BLaER1 (cell line): ENCODE measurements at regions not wholly inside any gene's neighbourhood (a gene's known extent, or its start where the extent isn't known, plus 50 kb on each side); places are given as distances from the start of the nearest gene placed in this dataset.

Experiments
- H3K27ac ChIP-seq: shearing (Covaris generic); formaldehyde crosslinking; 2 replicates; pipeline ENCODE4 v1.8.1; 2022
- H3K27me3 ChIP-seq: shearing (Covaris generic); formaldehyde crosslinking; 2 replicates; pipeline ENCODE4 v1.8.1; 2022
- H3K36me3 ChIP-seq: shearing (Covaris generic); formaldehyde crosslinking; 2 replicates; pipeline ENCODE4 v1.8.1; 2022
- H3K4me1 ChIP-seq: shearing (Covaris generic); formaldehyde crosslinking; 2 replicates; pipeline ENCODE4 v1.8.1; 2022
- H3K4me2 ChIP-seq: shearing (Covaris generic); formaldehyde crosslinking; 2 replicates; pipeline ENCODE4 v1.8.1; 2022
- H3K4me3 ChIP-seq: shearing (Covaris generic); formaldehyde crosslinking; 2 replicates; pipeline ENCODE4 v1.8.1; 2022
- H3K9ac ChIP-seq: shearing (Covaris generic); formaldehyde crosslinking; 2 replicates; pipeline ENCODE4 v1.8.1; 2022
- H3K9me3 ChIP-seq: shearing (Covaris generic); formaldehyde crosslinking; 2 replicates; pipeline ENCODE4 v1.8.1; 2022
- H4K20me1 ChIP-seq: shearing (Covaris generic); formaldehyde crosslinking; 2 replicates; pipeline ENCODE4 v1.8.1; 2022
- Cebpa-rat ChIP-seq: shearing (Covaris generic); IDR thresholded peaks from 2 replicates; pipeline ENCODE4 v1.8.1; 2022

DNA sequence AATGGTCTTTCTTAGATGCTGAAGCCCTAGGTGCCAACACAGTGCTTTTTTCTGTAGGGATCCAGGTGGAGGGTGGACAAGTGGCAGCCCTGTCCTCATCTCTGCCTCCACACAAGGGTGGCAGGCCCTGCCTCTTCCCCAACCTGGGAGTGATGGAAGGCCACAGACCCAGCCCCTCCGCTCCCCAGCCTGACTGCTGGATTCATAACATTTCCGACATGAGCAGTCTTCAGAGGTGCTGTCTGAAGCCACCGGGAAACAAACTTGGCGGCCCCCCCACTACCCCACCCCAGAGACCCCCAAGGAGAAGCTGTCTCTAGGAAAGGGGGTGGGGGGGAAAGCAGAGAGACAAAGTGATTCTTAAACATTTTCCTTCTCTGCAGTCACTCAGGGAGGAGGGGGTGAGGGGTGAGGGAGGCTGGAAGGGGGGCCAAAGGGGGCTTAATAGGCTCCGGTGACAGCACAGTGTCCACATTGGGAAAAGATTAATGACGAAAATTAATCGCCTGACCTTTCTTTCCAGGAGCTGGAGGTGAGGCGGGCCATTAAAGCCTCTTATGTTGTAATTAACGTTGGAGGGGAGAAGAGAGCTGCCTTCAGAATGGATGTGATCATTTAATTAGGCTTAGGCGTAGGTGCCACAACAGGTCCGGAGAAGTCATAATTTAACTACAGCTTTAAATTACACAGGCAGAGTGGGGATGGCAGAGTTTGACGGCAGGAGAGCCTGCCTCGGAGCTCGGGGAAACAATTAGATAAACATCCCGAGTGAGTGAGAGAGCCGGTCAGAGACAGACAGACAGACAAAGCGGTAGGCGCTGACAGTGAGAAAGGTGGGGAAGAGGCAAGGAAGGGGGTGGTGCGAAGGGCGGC is 76.8 kb upstream of the FOXP4 start:
- H3K9ac ChIP-seq = no peak overlapping the region
- peaks cover 20% of the 10 kb centered on the region for H3K27me3 ChIP-seq
- TF ChIP-seq Cebpa-rat = no peak
- H3K4me3 ChIP-seq = no peak overlapping the region
- H3K27ac ChIP-seq = no peak overlapping the region
- H3K4me1 ChIP-seq = peaks cover 58% of the 10 kb centered on the region
- no peaks in the 10 kb centered on the region for H3K36me3 ChIP-seq
- no peaks in the 10 kb centered on the region for H4K20me1 ChIP-seq
- peak overlapping the region; percentile 95 for H3K4me2 ChIP-seq
- H3K9me3 ChIP-seq = no peaks in the 10 kb centered on the region

DNA sequence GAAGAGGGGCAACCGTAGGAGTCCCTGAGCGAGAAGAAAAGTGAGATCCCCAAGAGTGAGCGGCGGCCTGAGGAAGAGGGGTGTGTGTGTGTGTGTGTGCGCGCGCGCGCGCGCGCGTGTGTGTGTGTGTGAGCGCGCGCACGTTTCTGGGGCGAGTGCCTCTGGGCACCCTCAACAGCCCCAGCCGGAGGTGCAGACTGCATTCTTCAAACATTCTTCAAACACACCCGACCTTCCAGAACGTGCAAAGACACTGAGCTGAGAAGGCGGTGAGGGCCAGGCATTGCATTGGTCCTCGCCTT is 76.2 kb upstream of the FOXP4 start:
- Histone ChIP-seq H4K20me1 (no peaks in the 10 kb centered on the region), H3K27me3 (peaks cover 20% of the 10 kb centered on the region), H3K4me2 (peak overlapping the region; percentile 95), H3K9ac (no peak overlapping the region), H3K4me1 (peaks cover 59% of the 10 kb centered on the region), H3K4me3 (no peak overlapping the region), H3K27ac (no peak overlapping the region), H3K36me3 (no peaks in the 10 kb centered on the region), H3K9me3 (no peaks in the 10 kb centered on the region)
- TF ChIP-seq Cebpa-rat = no peak

- TF ChIP-seq Cebpa-rat = no peak
- peaks cover 59% of the 10 kb centered on the region for H3K4me1 ChIP-seq
- no peak overlapping the region for H3K27ac ChIP-seq
- H3K9ac ChIP-seq = no peak overlapping the region
- H3K4me3 ChIP-seq = no peak overlapping the region
- H3K36me3 ChIP-seq = no peaks in the 10 kb centered on the region
- H3K27me3 ChIP-seq = peaks cover 20% of the 10 kb centered on the region
- H4K20me1 ChIP-seq = no peaks in the 10 kb centered on the region
- H3K9me3 ChIP-seq = no peaks in the 10 kb centered on the region
- peak overlapping the region; percentile 95 for H3K4me2 ChIP-seq
These were observed 75.7 kb upstream of the FOXP4 start for GRCh38 chr6:41470331-41471063.

GRCh38 chr6:41471064-41471895 is 74.9 kb upstream of the FOXP4 start:
- Histone ChIP-seq H3K9me3 (no peaks in the 10 kb centered on the region), H3K4me3 (no peak overlapping the region), H3K4me2 (peak overlapping the region; percentile 95), H3K9ac (no peak overlapping the region), H3K36me3 (no peaks in the 10 kb centered on the region), H3K27ac (peak overlapping the region; percentile 90; the same call in 1 of the 2 replicates), H4K20me1 (no peaks in the 10 kb centered on the region), H3K4me1 (peaks cover 65% of the 10 kb centered on the region), H3K27me3 (peaks cover 20% of the 10 kb centered on the region)
- no peak for TF ChIP-seq Cebpa-rat

GRCh38 chr6:41474213-41474933 is 71.8 kb upstream of the FOXP4 start:
- Histone ChIP-seq H3K27me3 (peaks cover 15% of the 10 kb centered on the region), H4K20me1 (no peaks in the 10 kb centered on the region), H3K27ac (no peak overlapping the region; the same call in 1 of the 2 replicates), H3K36me3 (no peaks in the 10 kb centered on the region), H3K4me2 (peak overlapping the region; percentile 95; the same call in 1 of the 2 replicates), H3K9ac (no peak overlapping the region), H3K4me1 (peaks cover 59% of the 10 kb centered on the region), H3K4me3 (no peak overlapping the region), H3K9me3 (no peaks in the 10 kb centered on the region)
- no peak for TF ChIP-seq Cebpa-rat

- no peak for TF ChIP-seq Cebpa-rat
- Histone ChIP-seq H3K36me3 (no peaks in the 10 kb centered on the region), H3K4me2 (no peak overlapping the region), H3K9ac (no peak overlapping the region), H4K20me1 (no peaks in the 10 kb centered on the region), H3K4me1 (peaks cover 54% of the 10 kb centered on the region), H3K27ac (no peak overlapping the region), H3K4me3 (no peak overlapping the region), H3K27me3 (peaks cover 8% of the 10 kb centered on the region; the same call in 1 of the 2 replicates), H3K9me3 (no peaks in the 10 kb centered on the region)
These were observed 71.0 kb upstream of the FOXP4 start for GRCh38 chr6:41475164-41475563.

DNA sequence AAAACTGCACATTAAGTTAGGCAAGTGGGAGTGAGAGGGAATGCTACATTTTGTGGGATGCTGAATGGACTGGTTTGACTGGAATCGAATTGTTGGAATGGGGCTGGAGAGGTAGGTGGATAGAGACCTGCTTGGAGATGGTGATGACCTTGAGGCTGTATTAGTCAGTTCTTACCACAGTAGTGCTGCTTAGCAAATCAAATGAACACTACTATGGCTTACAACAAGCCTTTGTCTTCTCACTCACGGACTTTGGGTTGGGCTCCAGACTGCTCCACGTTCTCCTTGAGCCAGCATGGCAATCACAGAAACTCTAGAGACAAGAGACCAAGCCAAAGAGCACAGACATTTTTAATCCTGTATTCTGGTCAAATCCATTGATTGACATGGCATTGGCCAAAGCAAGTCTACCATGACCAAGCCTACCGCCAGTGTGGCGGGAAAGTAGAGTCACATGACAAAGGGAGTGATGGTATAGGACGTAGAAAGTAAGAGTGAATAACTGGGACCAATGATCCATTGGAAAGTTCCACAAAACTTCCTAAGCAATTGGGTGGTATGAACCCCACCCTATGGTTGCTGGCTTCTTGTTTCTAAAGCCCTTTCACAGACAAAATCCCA is 70.3 kb upstream of the FOXP4 start:
- Histone ChIP-seq H4K20me1 (no peaks in the 10 kb centered on the region), H3K4me2 (peak overlapping the region; percentile 28; the same call in 1 of the 2 replicates), H3K9me3 (no peaks in the 10 kb centered on the region), H3K27me3 (peaks cover under 1% of the 10 kb centered on the region; the same call in 1 of the 2 replicates), H3K9ac (no peak overlapping the region), H3K27ac (no peak overlapping the region), H3K36me3 (no peaks in the 10 kb centered on the region), H3K4me3 (no peak overlapping the region), H3K4me1 (peaks cover 47% of the 10 kb centered on the region)
- TF ChIP-seq Cebpa-rat = no peak

DNA sequence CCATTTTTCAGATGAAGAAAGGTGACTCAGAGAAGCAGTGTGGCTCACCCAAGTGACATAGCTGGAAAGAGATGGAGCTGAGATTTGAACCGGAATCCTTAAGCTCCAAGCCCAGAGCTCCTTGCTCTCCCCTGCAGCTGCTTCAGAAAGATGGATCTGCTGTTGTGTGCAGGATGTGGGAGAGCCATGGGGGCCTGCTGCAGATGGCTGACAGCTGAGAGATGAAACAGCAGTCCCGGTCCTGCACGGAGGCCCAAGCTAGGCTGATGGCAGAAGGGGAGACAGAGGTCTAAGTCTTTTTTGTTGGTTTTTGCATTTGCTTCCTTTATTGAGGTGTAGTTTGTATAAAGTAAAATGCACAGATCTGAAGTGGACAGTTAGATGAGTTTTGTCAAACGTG is 69.8 kb upstream of the FOXP4 start:
- Histone ChIP-seq H3K4me2 (peak overlapping the region; percentile 28; the same call in 1 of the 2 replicates), H3K27ac (no peak overlapping the region), H3K9me3 (no peaks in the 10 kb centered on the region), H4K20me1 (no peaks in the 10 kb centered on the region), H3K27me3 (no peaks in the 10 kb centered on the region), H3K4me3 (no peak overlapping the region), H3K36me3 (no peaks in the 10 kb centered on the region), H3K4me1 (peaks cover 41% of the 10 kb centered on the region), H3K9ac (no peak overlapping the region)
- TF ChIP-seq Cebpa-rat = no peak

GRCh38 chr6:41477572-41477971 is 68.6 kb upstream of the FOXP4 start:
- H3K4me1 ChIP-seq = peaks cover 30% of the 10 kb centered on the region
- no peak overlapping the region for H3K4me3 ChIP-seq
- no peaks in the 10 kb centered on the region for H3K36me3 ChIP-seq
- no peak for TF ChIP-seq Cebpa-rat
- H3K27ac ChIP-seq = no peak overlapping the region
- no peaks in the 10 kb centered on the region for H4K20me1 ChIP-seq
- H3K9me3 ChIP-seq = no peaks in the 10 kb centered on the region
- H3K9ac ChIP-seq = no peak overlapping the region
- no peak overlapping the region for H3K4me2 ChIP-seq
- H3K27me3 ChIP-seq = no peaks in the 10 kb centered on the region
